ENCODE measurements at regions not wholly inside any gene's neighbourhood (a gene's known extent, or its start where the extent isn't known, plus 50 kb on each side); places are given as distances from the start of the nearest gene placed in this dataset.

- DNase-seq = no peak
- no peak overlapping the region for H3K27ac ChIP-seq (ENCODE audit: low read depth in 2 of 2, low read length in 2 of 2)
- intact Hi-C loops (cut with DNase I) = no loop called here
- no peak overlapping the region for H3K4me3 ChIP-seq (ENCODE audit: low read length in 3 of 3)
- FAIRE-seq = no peak
- no peaks in the 10 kb centered on the region for H3K9me3 ChIP-seq (ENCODE audit: control insufficient read depth in 2 of 3, insufficient read depth in 1 of 3, low read length in 3 of 3)
- H3K4me1 ChIP-seq (ENCODE audit: control insufficient read depth in 2 of 3, insufficient read depth in 2 of 3, low read depth in 1 of 3, low read length in 3 of 3) = no peaks in the 10 kb centered on the region
- no peak overlapping the region for H3K9ac ChIP-seq (ENCODE audit: low read length in 3 of 3)
- H3K36me3 ChIP-seq (ENCODE audit: control insufficient read depth in 2 of 3, insufficient read depth in 3 of 3, low read length in 3 of 3) = no peaks in the 10 kb centered on the region
- H3K27me3 ChIP-seq (ENCODE audit: control insufficient read depth, insufficient read depth, low read length) = no peaks in the 10 kb centered on the region
- TF ChIP-seq, protein P1, sequence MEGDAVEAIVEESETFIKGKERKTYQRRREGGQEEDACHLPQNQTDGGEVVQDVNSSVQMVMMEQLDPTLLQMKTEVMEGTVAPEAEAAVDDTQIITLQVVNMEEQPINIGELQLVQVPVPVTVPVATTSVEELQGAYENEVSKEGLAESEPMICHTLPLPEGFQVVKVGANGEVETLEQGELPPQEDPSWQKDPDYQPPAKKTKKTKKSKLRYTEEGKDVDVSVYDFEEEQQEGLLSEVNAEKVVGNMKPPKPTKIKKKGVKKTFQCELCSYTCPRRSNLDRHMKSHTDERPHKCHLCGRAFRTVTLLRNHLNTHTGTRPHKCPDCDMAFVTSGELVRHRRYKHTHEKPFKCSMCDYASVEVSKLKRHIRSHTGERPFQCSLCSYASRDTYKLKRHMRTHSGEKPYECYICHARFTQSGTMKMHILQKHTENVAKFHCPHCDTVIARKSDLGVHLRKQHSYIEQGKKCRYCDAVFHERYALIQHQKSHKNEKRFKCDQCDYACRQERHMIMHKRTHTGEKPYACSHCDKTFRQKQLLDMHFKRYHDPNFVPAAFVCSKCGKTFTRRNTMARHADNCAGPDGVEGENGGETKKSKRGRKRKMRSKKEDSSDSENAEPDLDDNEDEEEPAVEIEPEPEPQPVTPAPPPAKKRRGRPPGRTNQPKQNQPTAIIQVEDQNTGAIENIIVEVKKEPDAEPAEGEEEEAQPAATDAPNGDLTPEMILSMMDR (IDR thresholded peaks at IDR 0.05; ENCODE audit: borderline replicate concordance, extremely low read depth, insufficient read depth) = no peak
These were observed 979.6 kb downstream of the RPA4 start for GRCh38 chrX:97863261-97863660.

DNA sequence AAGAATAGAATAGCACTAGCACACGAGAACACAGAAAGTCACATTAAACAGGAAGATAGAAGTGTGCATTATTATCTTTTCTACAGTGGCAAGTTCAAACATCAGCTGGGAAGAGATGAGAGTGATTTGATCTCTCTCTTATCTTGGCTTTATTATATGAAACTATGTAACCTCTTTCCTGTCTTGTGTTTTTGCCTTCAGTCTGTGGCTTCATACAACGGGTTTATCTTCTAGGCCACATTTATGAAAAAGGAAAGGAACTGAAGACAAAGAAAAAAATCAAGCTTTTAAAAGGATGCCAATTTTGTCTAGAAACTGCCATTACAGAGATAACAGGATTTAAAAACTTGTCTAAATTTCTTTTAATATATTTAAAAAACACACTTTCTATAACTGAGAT, 983.6 kb downstream of the RPA4 start:
- FAIRE-seq (peak; percentile 38), DNase-seq (no peak)
- no peak overlapping the region for H3K4me3 ChIP-seq (ENCODE audit: low read length in 3 of 3)
- no peaks in the 10 kb centered on the region for H3K36me3 ChIP-seq (ENCODE audit: control insufficient read depth in 2 of 3, insufficient read depth in 3 of 3, low read length in 3 of 3)
- H3K27me3 ChIP-seq (ENCODE audit: control insufficient read depth, insufficient read depth, low read length) = no peaks in the 10 kb centered on the region
- no peaks in the 10 kb centered on the region for H3K9me3 ChIP-seq (ENCODE audit: control insufficient read depth in 2 of 3, insufficient read depth in 1 of 3, low read length in 3 of 3)
- TF ChIP-seq, protein P1 (IDR thresholded peaks at IDR 0.05; ENCODE audit: borderline replicate concordance, extremely low read depth, insufficient read depth) = no peak
- no peaks in the 10 kb centered on the region for H3K4me1 ChIP-seq (ENCODE audit: control insufficient read depth in 2 of 3, insufficient read depth in 2 of 3, low read depth in 1 of 3, low read length in 3 of 3)
- H3K9ac ChIP-seq (ENCODE audit: low read length in 3 of 3) = no peak overlapping the region
- no peak overlapping the region for H3K27ac ChIP-seq (ENCODE audit: low read depth in 2 of 2, low read length in 2 of 2)
- intact Hi-C loops (cut with DNase I) = no loop called here

GRCh38 chrX:97876697-97877407, 993.1 kb downstream of the RPA4 start:
- FAIRE-seq = no peak
- Histone ChIP-seq H3K4me1 (ENCODE audit: control insufficient read depth in 2 of 3, insufficient read depth in 2 of 3, low read depth in 1 of 3, low read length in 3 of 3) (no peaks in the 10 kb centered on the region), H3K27ac (ENCODE audit: low read depth in 2 of 2, low read length in 2 of 2) (no peak overlapping the region), H3K4me3 (ENCODE audit: low read length in 3 of 3) (no peak overlapping the region), H3K27me3 (ENCODE audit: control insufficient read depth, insufficient read depth, low read length) (no peaks in the 10 kb centered on the region), H3K9me3 (ENCODE audit: control insufficient read depth in 2 of 3, insufficient read depth in 1 of 3, low read length in 3 of 3) (no peaks in the 10 kb centered on the region), H3K9ac (ENCODE audit: low read length in 3 of 3) (no peak overlapping the region), H3K36me3 (ENCODE audit: control insufficient read depth in 2 of 3, insufficient read depth in 3 of 3, low read length in 3 of 3) (no peaks in the 10 kb centered on the region)
- TF ChIP-seq, protein P1 (IDR thresholded peaks at IDR 0.05; ENCODE audit: borderline replicate concordance, extremely low read depth, insufficient read depth) = no peak
- DNase-seq = no peak
- intact Hi-C loops (cut with DNase I) = no loop called here

DNA sequence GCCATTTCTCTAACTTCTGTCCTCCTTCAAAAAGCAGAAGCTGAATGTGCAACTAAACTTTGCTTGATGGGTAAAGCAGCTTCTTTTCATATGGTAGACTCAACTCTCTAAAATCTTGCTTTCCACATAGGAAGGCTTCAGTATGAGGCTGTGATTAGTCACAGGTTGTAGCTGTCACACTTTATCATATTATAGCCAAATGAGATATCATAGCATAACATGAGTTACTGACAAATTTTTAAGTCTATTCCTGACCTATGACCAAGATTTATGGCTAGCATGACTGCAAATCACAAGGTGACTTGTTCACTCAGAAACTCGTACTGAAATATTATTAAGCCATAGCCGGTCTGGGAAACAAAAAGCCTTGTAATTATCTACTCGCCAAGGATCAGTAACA, 998.6 kb downstream of the RPA4 start:
- no peak overlapping the region for H3K4me3 ChIP-seq (ENCODE audit: low read length in 3 of 3)
- H3K9me3 ChIP-seq (ENCODE audit: control insufficient read depth in 2 of 3, insufficient read depth in 1 of 3, low read length in 3 of 3) = no peaks in the 10 kb centered on the region
- H3K4me1 ChIP-seq (ENCODE audit: control insufficient read depth in 2 of 3, insufficient read depth in 2 of 3, low read depth in 1 of 3, low read length in 3 of 3) = no peaks in the 10 kb centered on the region
- no peak for DNase-seq
- no peaks in the 10 kb centered on the region for H3K36me3 ChIP-seq (ENCODE audit: control insufficient read depth in 2 of 3, insufficient read depth in 3 of 3, low read length in 3 of 3)
- no peak overlapping the region for H3K9ac ChIP-seq (ENCODE audit: low read length in 3 of 3)
- H3K27me3 ChIP-seq (ENCODE audit: control insufficient read depth, insufficient read depth, low read length) = no peaks in the 10 kb centered on the region
- no peak for FAIRE-seq
- TF ChIP-seq, protein P1 (IDR thresholded peaks at IDR 0.05; ENCODE audit: borderline replicate concordance, extremely low read depth, insufficient read depth) = no peak
- H3K27ac ChIP-seq (ENCODE audit: low read depth in 2 of 2, low read length in 2 of 2) = no peak overlapping the region
- intact Hi-C loops (cut with DNase I) = no loop called here

Data from kidney (tissue), 13 donors.